HG02610 (cell line): ENCODE measurements at regions not wholly inside any gene's neighbourhood (a gene's known extent, or its start where the extent isn't known, plus 50 kb on each side); places are given as distances from the start of the nearest gene placed in this dataset.

ENCODE experiments used
- ATAC-seq: cut with Tn5 transposase; IDR thresholded peaks from one replicate; pipeline ENCODE4 v1.9.1; 2021; ENCODE audit warnings: mild to moderate bottlenecking, moderate library complexity; ENCODE audit not compliant: unreplicated experiment

DNA sequence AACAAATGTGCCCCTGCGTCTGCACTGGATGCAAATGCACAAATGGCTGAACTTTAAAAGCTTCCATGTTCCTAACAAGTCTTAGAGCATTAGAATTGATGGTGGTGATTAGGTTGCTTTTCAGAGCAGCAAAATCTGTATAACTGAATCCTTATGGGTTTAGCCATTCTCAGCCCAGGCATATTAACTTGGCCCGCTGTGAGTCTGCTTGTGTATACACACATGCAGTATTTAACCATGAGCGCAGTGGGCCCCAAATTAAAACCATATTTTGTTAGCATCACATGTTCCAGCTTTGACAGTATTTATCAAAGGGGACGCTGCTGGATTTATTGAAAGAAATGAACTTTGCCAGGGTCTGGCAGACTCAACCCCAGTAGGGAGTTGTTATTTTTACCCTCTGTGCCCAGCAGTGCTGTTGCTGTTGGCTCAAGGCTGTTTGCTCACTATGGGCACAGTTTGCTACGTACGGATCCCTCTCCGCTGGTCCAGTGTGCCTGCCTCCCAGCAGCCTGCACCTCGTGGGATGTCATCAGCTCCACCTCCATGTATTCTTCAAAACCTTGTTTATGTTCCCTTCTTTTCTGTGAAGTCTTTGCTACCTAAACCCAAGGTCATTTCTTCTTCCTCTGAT is 144.7 kb downstream of the QRSL1 start:
- no peak for ATAC-seq

DNA sequence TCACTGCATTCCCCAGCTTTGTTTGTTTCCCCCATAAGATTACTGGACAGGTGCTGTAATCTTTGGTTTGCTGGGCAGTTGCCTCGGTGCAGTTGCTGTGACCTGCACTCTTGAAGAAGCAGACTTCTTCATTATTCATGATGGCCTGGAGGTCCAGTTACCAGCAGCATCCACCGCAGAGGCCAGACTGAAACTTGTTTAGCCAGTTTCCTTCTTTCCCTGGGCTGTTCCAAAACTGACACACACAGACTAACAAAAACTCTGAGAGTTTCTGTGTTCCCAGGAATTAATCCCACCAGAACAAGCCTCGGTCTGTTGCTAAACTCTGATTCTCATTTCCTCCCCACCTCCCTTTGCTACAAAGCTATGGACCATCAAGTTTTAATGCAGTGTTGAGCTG is 144.1 kb downstream of the QRSL1 start:
- no peak for ATAC-seq

DNA sequence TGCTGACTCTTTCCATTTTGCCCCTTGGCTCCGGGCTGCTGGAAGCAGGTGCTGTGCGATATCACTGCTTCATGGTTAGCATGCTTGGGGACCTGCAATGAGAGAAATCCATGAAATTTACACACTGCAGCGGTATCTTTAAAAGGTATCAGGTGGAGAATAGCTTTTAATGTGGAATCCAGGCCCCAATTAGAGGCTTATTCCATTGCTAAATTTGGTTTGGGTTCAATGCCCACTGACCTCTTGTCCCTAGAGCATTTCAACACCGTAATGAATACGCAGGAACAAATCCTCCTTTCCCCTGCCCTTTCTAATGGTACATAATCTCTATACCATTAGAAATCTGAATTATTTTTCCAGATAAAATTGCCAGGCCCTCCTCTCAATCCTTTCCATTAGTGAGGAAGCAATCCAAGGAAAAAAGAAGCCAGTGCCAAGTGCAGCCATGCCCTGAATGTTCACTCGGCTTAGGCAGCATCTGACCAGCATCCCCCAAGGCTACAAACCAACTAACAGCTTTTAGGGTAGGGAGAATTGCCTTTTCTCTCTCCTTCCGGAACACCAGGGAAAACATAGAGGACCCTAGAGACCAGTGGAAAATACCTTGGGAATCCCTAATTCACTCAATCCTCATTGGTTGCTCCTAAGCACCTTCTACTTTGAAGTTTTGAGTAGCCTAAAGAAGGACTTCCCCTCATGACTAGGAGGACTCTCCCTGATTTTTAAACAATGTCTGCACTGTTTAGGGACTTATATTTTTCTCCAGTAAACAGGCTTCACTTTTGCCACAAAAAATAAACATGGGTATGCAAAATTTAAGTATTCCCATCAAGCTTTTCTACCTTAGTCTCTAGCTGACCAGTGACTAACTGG is 143.1 kb downstream of the QRSL1 start:
- ATAC-seq: peak; percentile 71

DNA sequence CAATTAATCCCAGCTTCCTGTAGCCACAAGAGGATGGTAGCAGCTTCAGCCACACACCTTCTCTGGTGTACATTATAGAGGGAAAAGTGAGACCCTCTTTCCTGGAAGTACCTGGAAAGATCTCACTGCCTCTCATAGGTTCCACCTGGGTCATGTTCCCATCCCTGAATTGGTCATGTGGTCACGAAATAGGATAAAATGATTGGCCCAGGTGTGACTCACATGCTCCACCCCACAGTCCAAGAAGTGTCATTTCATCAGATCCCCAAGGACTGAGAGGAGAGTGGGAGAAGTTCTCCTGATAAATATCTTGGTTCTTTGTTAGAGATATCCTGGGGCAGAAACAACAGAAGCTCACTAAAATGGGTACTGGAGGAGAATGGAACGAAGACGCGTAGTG is 142.4 kb downstream of the QRSL1 start:
- ATAC-seq: no peak

DNA sequence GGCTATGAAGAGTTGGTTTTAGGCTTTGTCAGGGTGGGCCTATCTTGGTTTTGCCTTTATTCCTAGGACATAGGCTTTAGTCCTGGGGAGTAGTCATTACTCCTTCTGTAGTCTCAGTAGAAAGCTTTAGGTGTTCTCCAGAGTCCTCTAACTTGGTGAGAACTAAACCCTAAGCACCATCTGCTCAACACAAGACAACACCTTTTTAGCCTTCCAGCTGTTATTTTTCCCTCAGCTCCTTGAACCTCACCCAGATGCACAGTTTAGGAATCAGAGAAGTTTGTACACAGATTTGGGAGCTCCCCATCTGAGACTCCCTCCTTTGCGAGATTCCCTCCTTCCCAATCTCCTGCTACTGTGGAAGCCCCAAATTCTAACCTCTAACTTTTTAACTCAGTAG is 141.3 kb downstream of the QRSL1 start:
- ATAC-seq: no peak

DNA sequence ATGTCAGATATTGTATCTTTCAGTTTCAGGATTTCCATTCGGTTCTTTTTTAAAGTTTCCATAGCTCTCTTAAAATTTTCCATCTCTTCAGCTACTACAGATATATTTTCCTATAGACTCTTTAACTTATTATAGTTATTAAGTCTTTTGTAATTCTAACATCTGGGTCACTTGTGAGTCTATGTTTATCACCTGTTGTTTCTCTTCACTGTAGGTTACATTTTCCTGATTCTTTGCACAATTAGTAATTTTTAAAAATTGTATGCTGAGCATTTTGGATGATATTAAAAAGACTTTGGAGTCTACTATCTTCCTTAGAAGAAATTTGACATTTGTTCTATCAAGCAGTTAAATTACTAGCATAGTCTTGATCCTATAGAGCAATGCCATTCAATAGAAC is 140.7 kb downstream of the QRSL1 start:
- ATAC-seq: no peak

DNA sequence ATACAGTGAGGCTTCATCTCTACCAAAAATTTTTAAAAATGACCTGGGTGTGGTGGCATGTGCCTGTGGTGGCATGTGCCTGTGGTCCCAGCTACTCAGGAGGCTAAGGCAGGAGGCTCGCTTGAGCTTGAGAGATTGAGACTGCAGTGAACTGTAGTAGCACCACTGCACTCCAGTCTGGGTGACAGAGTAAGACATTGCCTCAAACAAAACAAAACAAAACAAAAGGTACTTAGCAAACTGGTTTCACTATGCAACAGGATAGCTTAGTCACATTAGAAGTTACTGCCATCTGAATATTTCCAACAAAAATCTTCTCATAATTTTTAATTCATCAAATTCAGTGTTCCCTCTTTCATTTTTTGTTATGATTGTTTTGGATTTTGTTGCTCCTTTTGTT is 137.9 kb downstream of the QRSL1 start:
- no peak for ATAC-seq

DNA sequence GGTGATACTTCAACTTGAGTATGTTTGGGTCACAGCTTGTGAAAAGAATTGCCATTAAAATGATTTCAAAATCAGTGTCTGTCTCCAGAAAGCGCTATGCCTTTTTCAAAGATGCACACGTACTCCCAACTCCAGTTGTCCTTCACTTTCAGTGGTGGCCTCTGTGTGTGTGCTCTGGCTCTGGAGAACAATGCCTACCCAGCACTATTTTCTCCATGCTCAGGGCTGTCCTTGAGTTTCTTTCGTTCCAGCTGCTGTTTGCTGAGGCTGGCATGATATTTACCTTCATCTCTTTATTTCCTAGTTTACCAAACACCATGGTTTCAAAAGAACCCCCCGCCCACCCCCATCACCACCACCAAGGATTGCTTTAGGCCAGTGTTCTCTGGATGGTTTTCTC is 136.8 kb downstream of the QRSL1 start:
- ATAC-seq: no peak

DNA sequence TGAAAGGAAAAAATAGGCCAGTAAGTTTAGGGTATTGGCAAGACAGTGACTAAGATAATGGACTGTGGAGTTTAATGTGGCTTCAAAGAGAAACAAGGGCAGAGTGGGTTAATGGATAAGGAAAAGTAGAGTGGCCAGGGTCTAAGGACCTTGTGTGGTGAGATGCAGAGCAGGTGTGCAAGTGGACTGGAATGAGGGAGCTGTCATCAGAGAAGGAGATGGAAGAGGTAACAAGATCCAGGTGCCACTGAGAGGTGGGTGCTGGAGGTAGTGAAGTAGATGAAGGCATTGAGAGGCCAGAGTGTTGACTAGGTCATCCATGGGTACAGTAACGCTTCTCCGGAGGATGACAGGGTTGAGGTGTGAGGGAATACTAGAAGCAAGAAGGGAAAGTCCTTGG is 136.1 kb downstream of the QRSL1 start:
- ATAC-seq: no peak

DNA sequence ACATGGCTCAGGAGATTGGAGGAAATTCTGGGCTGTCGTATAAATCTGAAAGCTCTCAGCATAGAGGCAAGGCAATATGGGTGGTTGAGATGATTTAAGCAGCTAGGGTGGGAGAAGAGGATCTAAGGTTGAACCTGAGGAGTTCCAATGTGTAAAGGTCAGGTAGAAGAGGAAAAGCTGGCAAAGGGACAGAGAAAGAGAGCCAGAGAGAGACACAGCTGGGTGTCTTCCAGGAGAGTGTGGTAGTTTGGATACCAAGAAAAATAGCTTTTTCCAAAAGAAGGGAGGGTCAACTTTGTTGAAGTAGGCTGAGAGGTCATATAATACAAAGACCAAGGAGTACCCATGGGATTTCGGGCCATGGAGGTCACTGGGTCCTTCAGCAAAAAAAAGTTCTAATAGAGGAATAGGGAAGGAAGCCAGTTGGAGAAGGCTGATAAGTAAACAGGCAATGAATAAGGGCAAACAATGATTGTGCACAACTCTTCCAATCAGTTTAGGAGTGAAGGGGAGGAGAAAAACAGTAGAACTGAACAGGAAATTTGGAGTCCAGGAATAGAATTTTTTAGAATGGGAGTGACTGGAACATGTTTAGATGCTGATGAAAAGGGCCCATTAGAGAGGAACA is 135.1 kb downstream of the QRSL1 start:
- ATAC-seq: no peak

DNA sequence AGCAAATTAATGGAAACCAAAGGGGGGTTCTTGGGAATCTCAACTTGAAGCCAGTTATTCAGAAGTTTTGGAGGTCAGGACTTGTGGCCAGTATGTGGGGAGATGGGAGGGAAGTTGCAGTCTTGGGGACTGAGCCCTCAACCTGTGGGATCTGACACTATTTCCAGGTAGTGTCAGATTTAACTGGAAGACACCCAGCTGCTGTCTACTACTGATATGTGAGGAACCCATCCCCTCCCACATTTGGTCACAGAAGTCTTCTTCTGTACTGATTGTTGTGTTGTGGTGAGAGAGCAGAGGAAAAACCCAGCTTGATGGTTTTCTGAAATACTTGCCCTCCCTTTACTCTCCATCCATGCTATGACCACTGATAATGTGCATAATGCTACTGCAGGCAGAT is 134.0 kb downstream of the QRSL1 start:
- ATAC-seq: no peak

DNA sequence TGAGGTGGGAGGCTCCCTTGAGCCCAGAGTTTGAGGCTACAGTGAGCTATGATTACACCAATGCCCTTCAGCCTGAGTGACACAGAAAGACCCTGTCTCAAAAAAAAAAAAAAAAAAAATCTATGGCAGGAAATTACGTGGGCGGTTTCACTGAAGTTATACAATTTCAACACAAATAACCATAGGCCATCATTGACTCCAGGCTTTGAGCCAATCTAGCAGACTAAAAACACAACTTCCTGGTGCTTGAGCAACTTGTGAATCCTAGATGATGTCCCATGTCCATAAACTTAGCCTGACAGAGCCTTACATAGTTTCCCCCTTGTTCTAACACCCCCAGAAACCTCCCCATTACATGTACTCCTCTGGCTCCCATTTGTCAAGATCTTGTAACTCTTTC is 131.8 kb downstream of the QRSL1 start:
- ATAC-seq: no peak

DNA sequence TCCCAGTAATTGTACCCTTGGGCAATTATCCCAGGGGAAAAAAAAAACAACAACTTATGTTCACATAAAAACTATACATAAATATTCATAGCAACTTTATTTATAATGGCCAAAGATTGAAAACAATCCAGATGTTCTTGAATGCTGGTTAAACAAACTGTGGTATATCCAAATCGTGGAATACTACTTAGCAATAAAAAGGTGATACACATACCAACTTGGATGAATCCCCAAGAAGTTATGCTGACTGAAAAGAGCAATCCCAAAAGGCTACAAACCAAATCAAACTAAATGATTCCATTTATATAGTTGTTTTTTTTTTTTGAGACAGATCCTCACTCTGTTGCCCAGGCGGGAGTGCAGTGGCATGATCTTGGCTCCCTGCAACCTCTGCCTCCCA is 129.7 kb downstream of the QRSL1 start:
- ATAC-seq: no peak

DNA sequence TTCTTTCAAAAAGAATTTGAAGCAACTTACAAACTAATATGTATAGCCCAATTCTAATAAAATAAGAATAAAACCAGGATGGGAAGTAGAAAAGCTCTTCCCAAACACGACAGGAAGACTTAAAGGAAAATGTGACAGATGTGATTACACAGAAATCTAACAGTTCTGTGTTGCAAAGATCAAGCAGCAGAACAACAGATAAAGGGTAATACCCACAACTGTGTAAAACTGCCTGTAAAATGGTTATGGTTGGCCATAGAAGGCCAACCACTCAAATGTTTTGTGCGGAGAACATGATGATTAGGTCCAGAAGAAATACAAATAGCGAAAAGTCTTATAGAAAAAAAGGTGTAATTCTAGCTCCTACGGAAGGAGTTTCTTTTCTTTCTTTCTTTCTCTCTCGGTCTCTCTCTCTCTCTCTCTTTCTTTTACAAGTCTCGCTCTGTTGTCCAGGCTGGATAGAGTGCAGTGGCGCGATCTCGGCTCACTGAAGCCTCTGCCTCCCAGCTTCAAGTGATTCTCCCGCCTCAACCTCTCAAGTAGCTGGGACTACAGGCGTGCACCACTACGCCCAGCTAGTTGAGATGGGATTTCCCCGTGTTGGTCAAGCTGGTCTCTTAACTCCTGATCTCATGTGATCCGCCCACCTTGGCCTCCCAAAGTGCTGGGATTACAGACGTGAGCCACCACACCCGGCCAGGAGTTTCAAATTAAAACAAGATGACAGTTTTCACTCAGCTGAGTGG is 128.5 kb downstream of the QRSL1 start:
- no peak for ATAC-seq

DNA sequence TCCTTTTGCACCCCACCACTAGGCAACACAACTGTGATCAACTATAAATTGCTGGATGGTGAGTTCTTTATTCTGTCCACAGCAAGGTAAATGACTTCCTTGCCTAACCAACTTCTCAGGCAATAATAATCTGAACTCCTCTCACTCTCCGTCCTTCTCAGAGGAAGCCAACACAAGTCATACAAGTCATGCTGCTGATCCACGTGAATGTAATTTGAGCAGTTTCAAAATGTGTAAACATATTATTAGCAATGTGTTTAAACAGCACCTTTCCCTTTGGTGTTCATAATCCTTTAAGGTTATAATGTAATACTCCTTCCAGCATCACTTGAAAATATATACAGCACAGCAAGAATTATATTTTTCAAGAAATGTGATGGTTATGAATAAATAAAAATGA is 127.9 kb downstream of the QRSL1 start:
- no peak for ATAC-seq

DNA sequence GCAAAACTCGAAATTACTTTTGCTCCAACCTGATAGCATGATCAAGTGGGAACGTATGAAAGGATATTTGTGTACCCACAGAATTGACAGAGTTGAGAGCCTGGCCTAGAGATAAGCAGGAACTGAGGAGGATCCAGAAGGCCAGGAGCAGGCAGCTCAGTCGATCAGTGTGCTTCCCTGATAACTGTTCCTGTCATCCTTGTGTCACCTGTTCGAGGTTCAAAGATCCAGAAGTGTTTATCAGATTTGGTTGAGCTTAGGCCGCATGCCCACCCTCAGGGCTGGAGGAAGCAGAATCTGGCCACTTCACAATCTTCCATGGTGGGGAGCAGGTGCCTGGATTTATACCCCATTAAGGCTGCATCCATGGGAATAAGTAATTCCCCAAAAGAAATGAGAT is 124.8 kb downstream of the QRSL1 start:
- ATAC-seq: no peak

DNA sequence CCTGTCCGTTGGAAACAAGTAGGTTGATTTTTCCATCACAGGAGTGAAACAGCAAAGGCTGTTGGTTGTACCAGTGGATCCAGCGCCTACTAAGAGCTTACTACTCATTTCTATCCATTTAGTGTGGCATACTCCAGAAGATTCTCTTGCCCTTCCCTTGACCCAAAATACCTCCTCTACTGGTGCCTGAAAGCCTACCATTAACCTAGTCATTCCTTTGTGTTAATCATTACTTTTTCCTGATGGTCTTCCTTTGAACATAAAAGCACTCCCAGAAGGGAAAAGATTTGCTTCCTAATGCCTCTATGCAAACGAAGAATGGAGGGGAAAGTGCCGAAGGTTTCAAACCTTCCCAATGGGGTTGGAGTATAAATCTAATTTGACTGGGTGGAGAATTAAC is 123.3 kb downstream of the QRSL1 start:
- no peak for ATAC-seq

DNA sequence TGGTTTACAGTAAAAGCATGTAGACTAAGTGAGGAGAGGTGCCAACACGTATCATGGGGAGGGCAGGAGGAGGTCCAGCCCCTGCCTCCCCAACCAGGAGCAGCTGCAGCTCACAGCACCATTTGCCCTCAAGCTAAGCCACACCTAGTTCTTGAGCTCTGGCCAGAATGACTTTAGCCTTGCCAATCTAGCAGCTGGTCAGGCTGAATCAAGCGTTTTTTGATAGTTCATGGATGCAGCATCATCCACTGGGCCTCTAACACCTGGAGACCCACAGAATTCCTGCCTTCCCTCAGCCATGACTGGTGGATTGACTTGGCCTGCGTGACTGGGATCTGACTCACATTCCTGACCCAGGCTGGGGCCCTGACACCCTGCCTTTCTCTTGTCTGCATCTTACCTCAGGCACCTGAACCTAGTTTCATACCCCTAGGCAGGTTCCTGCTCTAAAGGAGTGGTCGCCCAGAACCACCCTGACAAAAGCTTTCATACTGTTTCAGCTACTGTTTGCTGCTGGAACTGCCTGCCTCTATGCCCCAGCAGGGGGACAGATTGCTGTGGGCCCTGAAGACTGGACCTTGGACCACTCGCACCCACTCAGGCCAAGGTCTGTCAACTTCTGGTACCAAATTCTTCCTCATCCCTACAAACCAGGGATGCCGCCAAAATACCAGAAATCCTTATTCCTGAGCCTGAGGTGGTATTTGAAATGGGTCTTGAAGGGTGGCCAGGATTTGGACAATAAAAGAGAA is 122.3 kb downstream of the QRSL1 start:
- ATAC-seq: no peak

DNA sequence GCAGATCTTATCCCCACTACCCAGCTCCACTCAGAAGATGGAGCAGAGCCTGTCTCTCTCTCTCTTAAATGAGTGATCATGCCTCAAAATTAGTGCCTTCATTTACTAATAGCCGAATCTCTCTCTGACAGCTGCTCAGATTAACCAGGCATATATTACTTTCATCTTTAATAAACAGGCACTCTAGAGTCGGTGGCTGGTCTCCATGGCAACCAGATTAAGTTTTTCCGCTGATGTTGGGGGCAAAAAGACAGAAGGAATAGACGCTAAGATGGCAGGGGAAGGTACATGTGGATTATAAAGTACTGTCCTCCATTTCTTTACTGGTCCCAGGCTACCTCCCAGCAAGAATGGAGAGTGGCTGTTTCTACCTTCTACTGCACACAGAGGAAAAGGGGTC is 121.6 kb downstream of the QRSL1 start:
- ATAC-seq: no peak

DNA sequence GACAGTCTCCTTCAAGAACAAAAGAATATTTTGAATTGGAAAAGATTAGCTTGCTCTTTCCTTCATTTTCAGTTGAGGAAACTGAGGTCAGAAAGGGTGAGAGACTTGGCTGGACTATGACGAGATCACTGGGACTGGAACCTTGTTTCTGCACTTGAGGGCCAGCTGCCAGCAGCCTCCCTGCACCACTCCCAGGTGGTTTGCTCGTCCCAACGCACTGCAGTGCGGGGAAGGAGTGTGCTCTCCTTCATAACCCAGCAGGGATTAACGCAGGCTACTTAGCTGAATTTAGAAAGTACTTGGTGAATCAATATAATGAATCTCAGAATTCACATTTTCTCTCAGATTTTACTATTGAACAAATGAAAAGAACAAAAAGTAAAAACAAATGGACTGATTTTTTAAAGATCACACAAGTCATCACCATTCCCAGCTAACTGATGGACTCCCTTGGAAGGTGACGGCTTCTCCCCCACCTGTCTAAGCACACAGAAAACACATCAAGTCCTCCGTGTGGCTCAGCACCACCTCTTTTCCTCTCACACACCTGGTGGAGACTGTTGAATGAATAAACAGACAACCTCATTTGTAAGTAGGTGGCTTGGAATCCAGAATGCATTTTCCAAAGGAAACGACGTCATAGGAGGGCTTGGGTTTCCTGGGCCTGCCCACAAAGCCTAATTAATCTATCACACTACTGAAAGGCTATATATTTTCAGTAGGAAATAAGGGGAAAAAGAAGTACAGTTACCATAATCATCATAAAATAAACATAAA is 121.0 kb downstream of the QRSL1 start:
- no peak for ATAC-seq
